ENCODE measurements at regions not wholly inside any gene's neighbourhood (a gene's known extent, or its start where the extent isn't known, plus 50 kb on each side); places are given as distances from the start of the nearest gene placed in this dataset.

DNA sequence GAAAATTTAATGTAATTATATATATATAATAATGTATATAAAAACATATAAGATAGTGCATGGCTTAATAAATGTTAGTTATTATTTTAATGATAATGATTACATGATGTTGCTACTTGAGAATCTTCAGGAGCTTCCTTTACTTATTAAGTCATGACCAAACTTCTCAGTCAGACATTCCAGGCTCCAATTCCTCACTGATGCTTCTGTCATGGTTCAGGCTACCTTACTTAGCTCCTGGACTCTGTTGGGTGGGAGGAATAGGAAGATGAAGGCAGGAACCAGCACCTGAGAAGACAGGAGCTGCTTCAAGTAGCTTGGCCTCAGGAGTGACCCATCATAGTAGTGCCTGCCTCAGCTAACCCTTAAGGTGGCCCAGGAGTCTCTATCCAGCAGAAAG is 55.0 kb upstream of the EEPD1 start:
- H3K14ac ChIP-seq (ENCODE audit: insufficient read depth, low read length): no peak overlapping the region
- H3K23ac ChIP-seq (ENCODE audit: insufficient read length, low read depth, low read length): no peak overlapping the region
- no peak overlapping the region for H2BK12ac ChIP-seq (ENCODE audit: insufficient read length, low read depth, low read length)
- no peak overlapping the region for H3K27ac ChIP-seq (ENCODE audit: insufficient read length, low read depth, low read length)
- H4K91ac ChIP-seq (ENCODE audit: insufficient read length, low read depth, low read length): no peak overlapping the region
- no peak overlapping the region for H2BK120ac ChIP-seq (ENCODE audit: low read depth, low read length, poor library complexity, severe bottlenecking)
- H2AK5ac ChIP-seq (ENCODE audit: insufficient read length, low read length): no peak overlapping the region
- no peaks in the 10 kb centered on the region for H3K9me3 ChIP-seq (ENCODE audit: control insufficient read depth, low read depth, low read length)
- Mint-ChIP-seq H3K4me3 (no peak overlapping the region), H3K4me1 (no peaks in the 10 kb centered on the region), H3K9me3 (peaks cover 10 to 12% of the 10 kb centered on the region in 2 experiments), H3K36me3 (ENCODE audit: insufficient read depth in 1 of 3, low read depth in 3 of 3) (peaks cover 4 to 8% (median 4%) of the 10 kb centered on the region in 3 experiments; a peak in 6 of 7 replicates), H3K27me3 (ENCODE audit: low read depth) (peaks cover 2% of the 10 kb centered on the region; the same call in 1 of the 2 replicates), H3K27ac (no peak overlapping the region)
- H3K56ac ChIP-seq (ENCODE audit: insufficient read length, low read depth, low read length): no peak overlapping the region
- no peak for DNase-seq
- H3K23me2 ChIP-seq (ENCODE audit: insufficient read length, low read depth, low read length, poor library complexity, severe bottlenecking): no peaks in the 10 kb centered on the region
- peaks cover 6% of the 10 kb centered on the region; the same call in 1 of the 2 replicates for H3K4me1 ChIP-seq (ENCODE audit: insufficient read depth, low read length)
- no peak overlapping the region for H2AFZ ChIP-seq (ENCODE audit: low read length)
- H3K27me3 ChIP-seq (ENCODE audit: insufficient read depth, low read length): no peaks in the 10 kb centered on the region
- H3T11ph ChIP-seq (ENCODE audit: low read length): no peak overlapping the region
- H4K5ac ChIP-seq (ENCODE audit: insufficient read length, low read depth, low read length): no peak overlapping the region
- no peak overlapping the region for H2BK5ac ChIP-seq (ENCODE audit: insufficient read length, low read length)
- no peaks in the 10 kb centered on the region for H3K79me1 ChIP-seq (ENCODE audit: insufficient read depth, low read depth, low read length, poor library complexity, severe bottlenecking)
- H3K18ac ChIP-seq (ENCODE audit: insufficient read length, low read depth, low read length): no peak overlapping the region
- H3K9ac ChIP-seq (ENCODE audit: extremely low read depth, insufficient read length, low read length): no peak overlapping the region
- no peaks in the 10 kb centered on the region for H3K79me2 ChIP-seq (ENCODE audit: insufficient read depth, low read length)
- H4K8ac ChIP-seq (replicated peaks; ENCODE audit: insufficient read length, low read depth, low read length): no peak overlapping the region
- no peak overlapping the region for H2BK20ac ChIP-seq (ENCODE audit: low read depth, low read length, poor library complexity, severe bottlenecking)
- H2BK15ac ChIP-seq (ENCODE audit: low read depth, low read length): no peak overlapping the region
- no peak overlapping the region for H3K4me2 ChIP-seq (ENCODE audit: insufficient read depth, insufficient read length, low read length)
- no peaks in the 10 kb centered on the region for H4K20me1 ChIP-seq (ENCODE audit: control insufficient read depth, insufficient read depth, insufficient read length)
- TF ChIP-seq, protein P1, sequence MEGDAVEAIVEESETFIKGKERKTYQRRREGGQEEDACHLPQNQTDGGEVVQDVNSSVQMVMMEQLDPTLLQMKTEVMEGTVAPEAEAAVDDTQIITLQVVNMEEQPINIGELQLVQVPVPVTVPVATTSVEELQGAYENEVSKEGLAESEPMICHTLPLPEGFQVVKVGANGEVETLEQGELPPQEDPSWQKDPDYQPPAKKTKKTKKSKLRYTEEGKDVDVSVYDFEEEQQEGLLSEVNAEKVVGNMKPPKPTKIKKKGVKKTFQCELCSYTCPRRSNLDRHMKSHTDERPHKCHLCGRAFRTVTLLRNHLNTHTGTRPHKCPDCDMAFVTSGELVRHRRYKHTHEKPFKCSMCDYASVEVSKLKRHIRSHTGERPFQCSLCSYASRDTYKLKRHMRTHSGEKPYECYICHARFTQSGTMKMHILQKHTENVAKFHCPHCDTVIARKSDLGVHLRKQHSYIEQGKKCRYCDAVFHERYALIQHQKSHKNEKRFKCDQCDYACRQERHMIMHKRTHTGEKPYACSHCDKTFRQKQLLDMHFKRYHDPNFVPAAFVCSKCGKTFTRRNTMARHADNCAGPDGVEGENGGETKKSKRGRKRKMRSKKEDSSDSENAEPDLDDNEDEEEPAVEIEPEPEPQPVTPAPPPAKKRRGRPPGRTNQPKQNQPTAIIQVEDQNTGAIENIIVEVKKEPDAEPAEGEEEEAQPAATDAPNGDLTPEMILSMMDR (conservative IDR thresholded peaks at IDR 0.05): no peak
- H3K4ac ChIP-seq (ENCODE audit: low read depth, low read length): no peak overlapping the region
